ENCODE measurements at regions not wholly inside any gene's neighbourhood (a gene's known extent, or its start where the extent isn't known, plus 50 kb on each side); places are given as distances from the start of the nearest gene placed in this dataset.
"Not testable (repeated sequence)": the region's sequence is repeated elsewhere in the genome, so short reads cannot be mapped to it uniquely, and the experiment has no call there.

- no peaks in the 10 kb centered on the region for H3K9me3 Mint-ChIP-seq
- ChIA-PET CTCF (no interaction called here), POLR2A (no interaction called here)
- intact Hi-C loops (cut with micrococcal nuclease), result no loop called here
- no peak overlapping the region for H3K4me3 Mint-ChIP-seq
- no peak overlapping the region for H3K27ac Mint-ChIP-seq
- no peak for DNase-seq
- no peaks in the 10 kb centered on the region for H3K4me1 Mint-ChIP-seq (ENCODE audit: low read depth)
- H3K36me3 Mint-ChIP-seq (ENCODE audit: low read depth), result no peaks in the 10 kb centered on the region
- no peaks in the 10 kb centered on the region for H3K27me3 Mint-ChIP-seq
- TF ChIP-seq, protein P1, sequence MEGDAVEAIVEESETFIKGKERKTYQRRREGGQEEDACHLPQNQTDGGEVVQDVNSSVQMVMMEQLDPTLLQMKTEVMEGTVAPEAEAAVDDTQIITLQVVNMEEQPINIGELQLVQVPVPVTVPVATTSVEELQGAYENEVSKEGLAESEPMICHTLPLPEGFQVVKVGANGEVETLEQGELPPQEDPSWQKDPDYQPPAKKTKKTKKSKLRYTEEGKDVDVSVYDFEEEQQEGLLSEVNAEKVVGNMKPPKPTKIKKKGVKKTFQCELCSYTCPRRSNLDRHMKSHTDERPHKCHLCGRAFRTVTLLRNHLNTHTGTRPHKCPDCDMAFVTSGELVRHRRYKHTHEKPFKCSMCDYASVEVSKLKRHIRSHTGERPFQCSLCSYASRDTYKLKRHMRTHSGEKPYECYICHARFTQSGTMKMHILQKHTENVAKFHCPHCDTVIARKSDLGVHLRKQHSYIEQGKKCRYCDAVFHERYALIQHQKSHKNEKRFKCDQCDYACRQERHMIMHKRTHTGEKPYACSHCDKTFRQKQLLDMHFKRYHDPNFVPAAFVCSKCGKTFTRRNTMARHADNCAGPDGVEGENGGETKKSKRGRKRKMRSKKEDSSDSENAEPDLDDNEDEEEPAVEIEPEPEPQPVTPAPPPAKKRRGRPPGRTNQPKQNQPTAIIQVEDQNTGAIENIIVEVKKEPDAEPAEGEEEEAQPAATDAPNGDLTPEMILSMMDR (IDR thresholded peaks at IDR 0.05), result no peak
- no peak for ATAC-seq
These were observed 321.6 kb upstream of the RND3 start for GRCh38 chr2:150809103-150809502.

- H3K27ac Mint-ChIP-seq, result no peak overlapping the region
- H3K36me3 Mint-ChIP-seq (ENCODE audit: low read depth), result no peaks in the 10 kb centered on the region
- H3K27me3 Mint-ChIP-seq, result no peaks in the 10 kb centered on the region
- ATAC-seq (no peak), DNase-seq (no peak)
- H3K9me3 Mint-ChIP-seq, result no peaks in the 10 kb centered on the region
- no peak overlapping the region for H3K4me3 Mint-ChIP-seq
- ChIA-PET CTCF (no interaction called here), POLR2A (no interaction called here)
- H3K4me1 Mint-ChIP-seq (ENCODE audit: low read depth), result no peaks in the 10 kb centered on the region
- TF ChIP-seq, protein P1 (IDR thresholded peaks at IDR 0.05), result no peak
- intact Hi-C loops (cut with micrococcal nuclease), result no loop called here
These were observed 318.9 kb upstream of the RND3 start for GRCh38 chr2:150806336-150806735.

DNA sequence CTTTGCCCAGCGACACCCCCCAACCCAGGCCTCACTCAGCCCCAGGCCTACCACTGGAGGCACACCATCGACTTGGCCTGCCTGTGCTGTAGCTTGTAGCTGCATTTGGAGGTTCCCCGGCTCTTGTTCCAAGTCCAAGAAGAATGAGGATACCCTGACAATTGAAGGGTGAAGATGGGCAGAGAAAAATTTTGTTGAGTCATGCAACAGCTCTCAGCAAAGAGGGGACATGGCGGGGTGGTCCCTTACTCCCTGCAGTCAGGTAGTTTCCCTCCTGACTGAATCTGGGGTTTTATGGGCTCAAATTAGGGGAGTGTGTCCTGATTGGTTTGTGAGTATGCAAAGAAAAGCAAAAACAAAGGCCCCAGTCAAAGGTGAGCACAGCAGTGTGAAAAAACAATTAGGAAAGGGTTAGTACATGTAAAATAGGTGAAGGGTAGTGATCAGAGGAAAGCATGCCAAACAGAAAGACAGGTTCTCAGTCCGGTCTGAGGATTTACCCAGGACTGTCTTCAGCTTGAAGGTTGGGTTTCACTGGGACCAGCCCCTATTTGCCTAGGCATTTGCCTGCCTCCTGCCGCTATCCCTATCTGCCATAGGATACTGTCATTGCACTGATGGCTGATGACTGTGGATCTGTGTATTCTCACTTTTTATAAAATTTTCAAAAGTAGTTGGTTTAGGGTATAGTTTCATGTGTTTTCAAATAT lies 316.4 kb upstream of the RND3 start:
- ATAC-seq, result no peak
- no peak overlapping the region for H3K27ac Mint-ChIP-seq
- no peaks in the 10 kb centered on the region for H3K9me3 Mint-ChIP-seq
- TF ChIP-seq, protein P1 (IDR thresholded peaks at IDR 0.05), result no peak
- H3K27me3 Mint-ChIP-seq, result no peaks in the 10 kb centered on the region
- H3K4me3 Mint-ChIP-seq, result no peak overlapping the region
- DNase-seq, result no peak
- no peaks in the 10 kb centered on the region for H3K36me3 Mint-ChIP-seq (ENCODE audit: low read depth)
- ChIA-PET POLR2A (no interaction called here), CTCF (no interaction called here)
- H3K4me1 Mint-ChIP-seq (ENCODE audit: low read depth), result no peaks in the 10 kb centered on the region
- intact Hi-C loops (cut with micrococcal nuclease), result no loop called here

DNA sequence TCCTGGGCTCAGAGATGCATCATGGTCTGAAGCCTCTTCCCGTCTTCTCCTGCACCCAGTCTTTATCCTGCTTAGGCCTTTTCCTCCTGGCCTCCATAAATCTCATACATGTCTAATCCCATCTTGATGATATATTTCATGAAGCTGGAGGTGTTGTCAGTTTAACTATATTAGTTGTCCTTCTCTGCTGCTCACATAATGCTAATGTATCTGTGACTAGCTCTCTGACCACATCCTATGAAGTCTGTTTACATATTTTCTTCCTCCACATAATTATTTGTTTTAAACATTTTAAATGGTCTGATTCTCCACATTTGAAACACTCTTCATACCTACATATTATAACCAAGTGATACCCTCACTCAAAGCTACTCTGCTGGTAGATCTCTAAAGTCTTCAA lies 315.2 kb upstream of the RND3 start:
- intact Hi-C loops (cut with micrococcal nuclease), result no loop called here
- no peaks in the 10 kb centered on the region for H3K4me1 Mint-ChIP-seq (ENCODE audit: low read depth)
- ChIA-PET POLR2A (no interaction called here), CTCF (no interaction called here)
- no peaks in the 10 kb centered on the region for H3K36me3 Mint-ChIP-seq (ENCODE audit: low read depth)
- no peaks in the 10 kb centered on the region for H3K27me3 Mint-ChIP-seq
- H3K4me3 Mint-ChIP-seq, result no peak overlapping the region
- DNase-seq (no peak), ATAC-seq (no peak)
- no peaks in the 10 kb centered on the region for H3K9me3 Mint-ChIP-seq
- TF ChIP-seq, protein P1 (IDR thresholded peaks at IDR 0.05), result no peak
- no peak overlapping the region for H3K27ac Mint-ChIP-seq

DNA sequence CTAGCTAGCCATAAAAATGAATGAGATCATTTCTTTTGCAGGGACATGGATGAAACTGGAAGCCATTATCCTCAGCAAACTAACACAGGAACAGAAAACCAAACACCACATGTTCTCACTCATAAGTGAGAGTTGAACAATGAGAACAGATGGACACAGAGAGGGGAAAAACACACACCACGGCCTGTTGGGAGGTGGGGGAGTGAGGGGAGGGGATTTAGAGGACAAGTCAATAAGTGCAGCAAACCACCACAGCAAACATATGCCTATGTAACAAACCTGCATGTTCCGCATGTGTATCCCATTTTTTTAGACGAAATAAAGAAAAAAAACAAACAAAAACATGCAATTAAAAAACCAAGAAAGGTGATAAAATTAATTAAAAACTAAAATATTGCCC lies 308.8 kb upstream of the RND3 start:
- DNase-seq; H3K36me3 Mint-ChIP-seq (ENCODE audit: low read depth); POLR2A ChIA-PET; H3K4me3 Mint-ChIP-seq; H3K4me1 Mint-ChIP-seq (ENCODE audit: low read depth); ATAC-seq; CTCF ChIA-PET; intact Hi-C loops (cut with micrococcal nuclease); H3K27me3 Mint-ChIP-seq; H3K9me3 Mint-ChIP-seq; H3K27ac Mint-ChIP-seq: not testable (repeated sequence)
